SK-N-SH (cell line): ENCODE measurements at regions not wholly inside any gene's neighbourhood (a gene's known extent, or its start where the extent isn't known, plus 50 kb on each side); places are given as distances from the start of the nearest gene placed in this dataset.
"Not testable (repeated sequence)": the region's sequence is repeated elsewhere in the genome, so short reads cannot be mapped to it uniquely, and the experiment has no call there.

Experiments
- CTCF ChIA-PET: fragments of 300-600, 350-600 bp; formaldehyde crosslinking; extraction: SDS; loops from one replicate; lab custom pipeline; 2021; lab: Yijun Ruan, JAX
- POLR2A ChIA-PET: fragments of 350-600 bp; sonication (Branson Sonifier 250); formaldehyde crosslinking; extraction: SDS; loops from one replicate; lab custom pipeline; 2020; ENCODE audit warnings: antibody characterized with exemption, inconsistent platforms; lab: Yijun Ruan, JAX
- DNase-seq: peaks from one replicate; pipeline ENCODE4 v3.0.0; 2012
- H2AFZ ChIP-seq: fragments of 200-600 bp; sonication (generic); 2 replicates; pipeline ENCODE4 v1.8.1; 2016; ENCODE audit warnings: antibody characterized with exemption, mild to moderate bottlenecking, low read depth
- H3F3A ChIP-seq: fragments of 200-600 bp; sonication (generic); replicated peaks from 2 replicates; pipeline ENCODE3; 2016; ENCODE audit warnings: antibody characterized with exemption, mild to moderate bottlenecking; ENCODE audit not compliant: insufficient read depth
- H3K27ac ChIP-seq, 2 experiments: fragments of 200-500 bp in 1 of 2; fragments of 200-600 bp in 1 of 2; sonication (Bioruptor generic) in 1 of 2; sonication (generic), shearing (Covaris generic) in 1 of 2; 2 replicates each; pipeline versions ENCODE4 v1.5.1 to v1.6.1; 2014 to 2016; ENCODE audit warnings: low read depth in 2 of 2, inconsistent platforms in 1 of 2, low read length in 1 of 2, mild to moderate bottlenecking in 1 of 2, mixed read lengths in 1 of 2
- H3K27me3 ChIP-seq: fragments of 200-600 bp; sonication (generic), shearing (Covaris generic); 2 replicates; pipeline ENCODE4 v1.6.1; 2016; ENCODE audit warnings: mixed run types; ENCODE audit not compliant: insufficient read depth
- H3K36me3 ChIP-seq, 2 experiments: fragments of 200-500 bp in 1 of 2; fragments of 200-600 bp in 1 of 2; sonication (Bioruptor generic) in 1 of 2; sonication (generic) in 1 of 2; replicated peaks in 1 of 2; 2 replicates each; pipeline versions ENCODE3 to v1.5.1; 2014 to 2016; ENCODE audit warnings: low read length in 1 of 2, mild to moderate bottlenecking in 1 of 2; ENCODE audit not compliant: insufficient read depth in 2 of 2, control insufficient read depth in 1 of 2
- H3K4me1 ChIP-seq, 2 experiments: fragments of 200-500 bp in 1 of 2; fragments of 200-600 bp in 1 of 2; sonication (Bioruptor generic) in 1 of 2; sonication (generic), shearing (Covaris generic) in 1 of 2; 2 replicates each; pipeline versions ENCODE4 v1.5.1 to v1.6.1; 2014 to 2016; ENCODE audit warnings: low read depth in 1 of 2, low read length in 1 of 2, mixed run types in 1 of 2; ENCODE audit not compliant: insufficient read depth in 2 of 2, control insufficient read depth in 1 of 2
- H3K4me2 ChIP-seq: fragments of 200-600 bp; sonication (generic), shearing (Covaris generic); 2 replicates; pipeline ENCODE4 v1.6.1; 2017; ENCODE audit warnings: mixed run types
- H3K4me3 ChIP-seq, 2 experiments: fragments of 200-500 bp in 1 of 2; fragments of 200-600 bp in 1 of 2; sonication (Bioruptor generic) in 1 of 2; sonication (generic), shearing (Covaris generic) in 1 of 2; 2 replicates each; pipeline versions ENCODE4 v1.5.1 to v1.8.1; 2014 to 2016; ENCODE audit warnings: low read depth in 2 of 2, inconsistent platforms in 1 of 2, low read length in 1 of 2, mild to moderate bottlenecking in 1 of 2, mixed read lengths in 1 of 2, moderate library complexity in 1 of 2
- H3K79me2 ChIP-seq: fragments of 200-600 bp; sonication (generic); 2 replicates; pipeline ENCODE4 v1.8.1; 2017; ENCODE audit warnings: mild to moderate bottlenecking; ENCODE audit not compliant: insufficient read depth
- H3K9ac ChIP-seq: fragments of 200-600 bp; sonication (generic); 2 replicates; pipeline ENCODE4 v1.6.1; 2017; ENCODE audit warnings: mixed run types
- H3K9me2 ChIP-seq: fragments of 200-600 bp; sonication (generic); 2 replicates; pipeline ENCODE4 v1.6.1; 2017; ENCODE audit warnings: mixed run types
- H3K9me3 ChIP-seq: fragments of 200-600 bp; sonication (generic); 2 replicates; pipeline ENCODE4 v1.6.1; 2017; ENCODE audit warnings: mixed run types, mild to moderate bottlenecking, moderate library complexity
- H4K20me1 ChIP-seq: fragments of 200-600 bp; sonication (generic); 2 replicates; pipeline ENCODE4 v1.6.1; 2017; ENCODE audit warnings: mild to moderate bottlenecking, mixed run types; ENCODE audit not compliant: insufficient read depth
- CHD2 ChIP-seq: fragments of 150-350 bp; IDR thresholded peaks from 2 replicates; pipeline ENCODE4 v1.6.1; 2018; ENCODE audit warnings: low read length; ENCODE audit not compliant: partially characterized antibody
- FOSL2 ChIP-seq: IDR thresholded peaks from 2 replicates; pipeline ENCODE4 v1.4.0; 2012; ENCODE audit warnings: low read depth, mild to moderate bottlenecking, moderate library complexity, borderline replicate concordance
- FOXJ3 ChIP-seq: sonication (generic); formaldehyde crosslinking; IDR thresholded peaks from 2 replicates; pipeline ENCODE4 v1.5.1; 2020; ENCODE audit warnings: mild to moderate bottlenecking, missing genetic modification reagents
- FOXM1 ChIP-seq: IDR thresholded peaks from 2 replicates; pipeline ENCODE4 v1.4.0; 2012; ENCODE audit warnings: low read depth, mild to moderate bottlenecking
- JUND ChIP-seq: IDR thresholded peaks from 2 replicates; pipeline ENCODE4 v1.4.0; 2012
- NFIC ChIP-seq: IDR thresholded peaks from 2 replicates; pipeline ENCODE4 v1.4.0; 2012; ENCODE audit warnings: borderline replicate concordance
- NRF1 ChIP-seq: IDR thresholded peaks from 2 replicates; pipeline ENCODE4 v1.6.1; 2012; ENCODE audit warnings: low read depth, mild to moderate bottlenecking, low read length
- SIN3A ChIP-seq: IDR thresholded peaks from 2 replicates; pipeline ENCODE4 v1.6.1; 2012; ENCODE audit warnings: low read depth, mild to moderate bottlenecking, low read length, moderate library complexity, borderline replicate concordance
- SMC3 ChIP-seq: IDR thresholded peaks from 2 replicates; pipeline ENCODE4 v1.6.1; 2012; ENCODE audit warnings: low read depth, low read length, improper control_type of control experiment
- TEAD4 ChIP-seq: IDR thresholded peaks from 2 replicates; pipeline ENCODE4 v1.4.0; 2012; ENCODE audit warnings: mild to moderate bottlenecking, borderline replicate concordance; ENCODE audit not compliant: insufficient read depth
- WGBS: methylation state at CpG from one replicate; pipeline ENCODE4 v1.1.6; 2017; ENCODE audit warnings: low lambda C conversion rate; 5-methylcytosine and 5-hydroxymethylcytosine counted together
- TF ChIP-seq, protein P1 (sequence below): IDR thresholded peaks from 2 replicates; pipeline ENCODE4; 2012
- TF ChIP-seq, protein P2 (sequence below): fragments of 200-600 bp; sonication (generic); IDR thresholded peaks from 2 replicates; pipeline ENCODE4 v1.6.1; 2017; ENCODE audit warnings: antibody characterized with exemption, mild to moderate bottlenecking, moderate library complexity
- TF ChIP-seq, protein P3 (sequence below): IDR thresholded peaks from 2 replicates; pipeline ENCODE4 v1.4.0; 2012; ENCODE audit warnings: low read depth, borderline replicate concordance
- TF ChIP-seq, protein P4 (sequence below): fragments of 150-350 bp; IDR thresholded peaks from 2 replicates; pipeline ENCODE4 v1.6.1; 2017; ENCODE audit warnings: antibody characterized with exemption, low read length, low read depth, borderline replicate concordance

DNA sequence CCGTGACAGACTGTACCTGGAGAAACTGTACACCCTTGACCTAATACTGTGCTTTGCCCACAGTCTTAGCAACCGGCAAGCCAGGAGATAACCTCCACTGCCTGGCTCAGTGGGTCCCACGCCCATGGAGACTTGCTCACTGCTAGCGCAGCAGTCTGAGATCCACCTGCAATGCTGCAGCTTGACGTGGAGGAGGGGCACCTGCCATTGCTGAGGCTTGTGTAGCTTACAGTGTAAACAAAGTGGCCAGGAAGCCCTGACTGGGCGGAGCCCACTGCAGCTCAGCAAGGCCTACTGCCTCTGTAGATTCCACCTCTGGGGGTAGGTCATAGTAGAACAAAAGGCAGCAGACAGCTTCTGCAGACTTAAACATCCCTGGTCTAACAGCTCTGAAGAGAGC lies 189.3 kb downstream of the EDEM1 start:
- Histone ChIP-seq H3K36me3 (no peaks in the 10 kb centered on the region), H3K9me3 (no peaks in the 10 kb centered on the region), H3K4me2 (no peak overlapping the region), H3K4me1 (no peaks in the 10 kb centered on the region), H3K27me3 (no peaks in the 10 kb centered on the region), H3K79me2 (no peaks in the 10 kb centered on the region), H3K9me2 (no peaks in the 10 kb centered on the region), H2AFZ (no peak overlapping the region), H3K9ac (no peak overlapping the region), H3K27ac (no peak overlapping the region), H3F3A (no peaks in the 10 kb centered on the region), H3K4me3 (no peak overlapping the region)
- no peak for DNase-seq
- 32% methylated on average over 5 of the region's 6 CpGs for WGBS
- ChIA-PET CTCF (no interaction called here), POLR2A (interaction anchor here (0.7 kb wide), 1 partner anchor 102 kb away, joined by 3 read pairs; no protein-coding TSS in a partner anchor)
- TF ChIP-seq, protein P1, sequence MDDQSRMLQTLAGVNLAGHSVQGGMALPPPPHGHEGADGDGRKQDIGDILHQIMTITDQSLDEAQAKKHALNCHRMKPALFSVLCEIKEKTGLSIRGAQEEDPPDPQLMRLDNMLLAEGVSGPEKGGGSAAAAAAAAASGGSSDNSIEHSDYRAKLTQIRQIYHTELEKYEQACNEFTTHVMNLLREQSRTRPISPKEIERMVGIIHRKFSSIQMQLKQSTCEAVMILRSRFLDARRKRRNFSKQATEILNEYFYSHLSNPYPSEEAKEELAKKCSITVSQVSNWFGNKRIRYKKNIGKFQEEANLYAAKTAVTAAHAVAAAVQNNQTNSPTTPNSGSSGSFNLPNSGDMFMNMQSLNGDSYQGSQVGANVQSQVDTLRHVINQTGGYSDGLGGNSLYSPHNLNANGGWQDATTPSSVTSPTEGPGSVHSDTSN: no peak
- TF ChIP-seq SMC3: no peak
- TF ChIP-seq, protein P2, sequence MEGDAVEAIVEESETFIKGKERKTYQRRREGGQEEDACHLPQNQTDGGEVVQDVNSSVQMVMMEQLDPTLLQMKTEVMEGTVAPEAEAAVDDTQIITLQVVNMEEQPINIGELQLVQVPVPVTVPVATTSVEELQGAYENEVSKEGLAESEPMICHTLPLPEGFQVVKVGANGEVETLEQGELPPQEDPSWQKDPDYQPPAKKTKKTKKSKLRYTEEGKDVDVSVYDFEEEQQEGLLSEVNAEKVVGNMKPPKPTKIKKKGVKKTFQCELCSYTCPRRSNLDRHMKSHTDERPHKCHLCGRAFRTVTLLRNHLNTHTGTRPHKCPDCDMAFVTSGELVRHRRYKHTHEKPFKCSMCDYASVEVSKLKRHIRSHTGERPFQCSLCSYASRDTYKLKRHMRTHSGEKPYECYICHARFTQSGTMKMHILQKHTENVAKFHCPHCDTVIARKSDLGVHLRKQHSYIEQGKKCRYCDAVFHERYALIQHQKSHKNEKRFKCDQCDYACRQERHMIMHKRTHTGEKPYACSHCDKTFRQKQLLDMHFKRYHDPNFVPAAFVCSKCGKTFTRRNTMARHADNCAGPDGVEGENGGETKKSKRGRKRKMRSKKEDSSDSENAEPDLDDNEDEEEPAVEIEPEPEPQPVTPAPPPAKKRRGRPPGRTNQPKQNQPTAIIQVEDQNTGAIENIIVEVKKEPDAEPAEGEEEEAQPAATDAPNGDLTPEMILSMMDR: no peak
- TF ChIP-seq CHD2: no peak
- TF ChIP-seq, protein P3, sequence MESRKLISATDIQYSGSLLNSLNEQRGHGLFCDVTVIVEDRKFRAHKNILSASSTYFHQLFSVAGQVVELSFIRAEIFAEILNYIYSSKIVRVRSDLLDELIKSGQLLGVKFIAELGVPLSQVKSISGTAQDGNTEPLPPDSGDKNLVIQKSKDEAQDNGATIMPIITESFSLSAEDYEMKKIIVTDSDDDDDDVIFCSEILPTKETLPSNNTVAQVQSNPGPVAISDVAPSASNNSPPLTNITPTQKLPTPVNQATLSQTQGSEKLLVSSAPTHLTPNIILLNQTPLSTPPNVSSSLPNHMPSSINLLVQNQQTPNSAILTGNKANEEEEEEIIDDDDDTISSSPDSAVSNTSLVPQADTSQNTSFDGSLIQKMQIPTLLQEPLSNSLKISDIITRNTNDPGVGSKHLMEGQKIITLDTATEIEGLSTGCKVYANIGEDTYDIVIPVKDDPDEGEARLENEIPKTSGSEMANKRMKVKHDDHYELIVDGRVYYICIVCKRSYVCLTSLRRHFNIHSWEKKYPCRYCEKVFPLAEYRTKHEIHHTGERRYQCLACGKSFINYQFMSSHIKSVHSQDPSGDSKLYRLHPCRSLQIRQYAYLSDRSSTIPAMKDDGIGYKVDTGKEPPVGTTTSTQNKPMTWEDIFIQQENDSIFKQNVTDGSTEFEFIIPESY: no peak
- no peak for TF ChIP-seq FOSL2
- TF ChIP-seq, protein P4, sequence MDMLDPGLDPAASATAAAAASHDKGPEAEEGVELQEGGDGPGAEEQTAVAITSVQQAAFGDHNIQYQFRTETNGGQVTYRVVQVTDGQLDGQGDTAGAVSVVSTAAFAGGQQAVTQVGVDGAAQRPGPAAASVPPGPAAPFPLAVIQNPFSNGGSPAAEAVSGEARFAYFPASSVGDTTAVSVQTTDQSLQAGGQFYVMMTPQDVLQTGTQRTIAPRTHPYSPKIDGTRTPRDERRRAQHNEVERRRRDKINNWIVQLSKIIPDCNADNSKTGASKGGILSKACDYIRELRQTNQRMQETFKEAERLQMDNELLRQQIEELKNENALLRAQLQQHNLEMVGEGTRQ: no peak
- TF ChIP-seq SIN3A: no peak
- TF ChIP-seq TEAD4: no peak
- TF ChIP-seq FOXJ3 (CRISPR knock-in tag): no peak
- TF ChIP-seq NFIC: no peak
- no peak for TF ChIP-seq JUND
- no peak for TF ChIP-seq FOXM1
- TF ChIP-seq NRF1: no peak
- TF ChIP-seq, all 33 proteins: peak for 0
- H4K20me1 ChIP-seq: no peaks in the 10 kb centered on the region

DNA sequence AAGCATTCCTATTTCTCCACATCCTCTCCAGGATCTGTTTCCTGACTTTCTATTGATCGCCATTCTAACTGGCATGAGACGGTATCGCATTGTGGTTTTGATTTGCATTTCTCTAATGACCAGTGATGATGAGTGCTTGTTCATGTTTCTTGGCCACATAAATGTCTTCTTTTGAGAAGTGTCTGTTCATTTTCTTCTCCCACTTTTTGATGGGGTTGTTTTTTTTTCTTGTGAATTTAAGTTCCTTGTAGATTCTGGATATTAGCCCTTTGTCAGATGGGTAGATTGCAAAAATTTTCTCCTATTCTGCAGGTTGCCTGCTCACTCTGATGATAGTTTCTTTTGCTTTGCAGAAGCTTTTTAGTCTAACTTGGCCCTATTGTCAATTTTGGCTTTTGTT lies 191.8 kb downstream of the EDEM1 start:
- H3K36me3 ChIP-seq, H2AFZ ChIP-seq, H3K27ac ChIP-seq, H3K9ac ChIP-seq, H3K4me1 ChIP-seq, POLR2A ChIA-PET, DNase-seq, H3K4me3 ChIP-seq, H3F3A ChIP-seq, H3K79me2 ChIP-seq, H3K9me2 ChIP-seq, H4K20me1 ChIP-seq, H3K27me3 ChIP-seq, CTCF ChIA-PET, H3K9me3 ChIP-seq, H3K4me2 ChIP-seq: not testable (repeated sequence)
- 62% methylated on average over 3 of the region's 3 CpGs for WGBS

DNA sequence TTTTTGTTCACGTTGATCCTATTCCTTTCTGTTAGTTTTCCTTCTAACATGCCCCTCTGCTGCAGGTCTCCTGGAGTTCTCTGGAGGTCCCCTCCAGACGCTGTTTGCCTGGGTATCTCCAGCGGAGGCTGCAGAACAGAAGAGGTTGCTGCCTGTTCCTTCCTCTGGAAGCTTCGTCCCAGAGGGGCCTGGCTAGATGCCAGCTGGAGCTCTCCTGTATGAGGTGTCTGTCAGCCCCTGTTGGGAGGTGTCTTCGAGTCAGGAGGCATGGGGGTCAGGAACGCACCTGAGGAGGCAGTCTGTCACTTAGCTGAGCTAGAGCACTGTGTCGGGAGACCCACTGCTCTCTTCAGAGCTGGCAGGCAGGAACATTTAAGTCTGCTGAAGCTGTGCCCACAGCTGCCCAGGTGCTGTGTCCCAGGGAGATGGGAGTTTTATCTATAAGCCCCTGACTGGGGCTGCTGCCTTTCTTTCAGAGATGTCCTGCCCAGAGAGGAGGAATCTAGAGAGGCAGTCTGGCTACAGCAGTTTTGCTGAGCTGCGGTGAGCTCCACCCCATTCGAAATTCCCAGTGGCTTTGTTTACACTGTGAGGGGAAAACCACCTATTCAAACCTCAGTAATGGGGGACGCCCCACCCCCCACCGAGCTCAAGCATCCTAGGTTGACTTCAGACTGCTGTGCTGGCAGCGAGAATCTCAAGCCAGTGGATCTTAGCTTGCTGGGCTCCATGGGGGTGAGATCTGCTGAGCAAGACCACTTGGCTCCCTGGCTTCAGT lies 196.2 kb downstream of the EDEM1 start:
- WGBS: 3% methylated on average over 8 of the region's 12 CpGs
- POLR2A ChIA-PET, H3K4me1 ChIP-seq: not testable (repeated sequence)

More for the DNA sequence above, 196.2 kb downstream of the EDEM1 start:
- H3K9ac ChIP-seq, H3K27me3 ChIP-seq, H3F3A ChIP-seq, H4K20me1 ChIP-seq, H3K4me2 ChIP-seq, CTCF ChIA-PET, H3K4me3 ChIP-seq, H3K9me3 ChIP-seq, H3K36me3 ChIP-seq, H3K9me2 ChIP-seq, H3K79me2 ChIP-seq, DNase-seq, H3K27ac ChIP-seq, H2AFZ ChIP-seq: not testable (repeated sequence)
